DND-41 (cell line): ENCODE measurements at regions not wholly inside any gene's neighbourhood (a gene's known extent, or its start where the extent isn't known, plus 50 kb on each side); places are given as distances from the start of the nearest gene placed in this dataset.

Experiments used
- EZH2 ChIP-seq: IDR thresholded peaks from 3 replicates; pipeline ENCODE4 v1.6.1; 2012; ENCODE audit warnings: borderline replicate concordance, low read depth, mild to moderate bottlenecking, moderate library complexity, low read length, inconsistent platforms; ENCODE audit not compliant: severe bottlenecking
- TF ChIP-seq, protein P1 (sequence below): IDR thresholded peaks from 2 replicates; pipeline ENCODE4 v1.5.1; 2012; ENCODE audit warnings: borderline replicate concordance, low read length, moderate library complexity, mild to moderate bottlenecking; ENCODE audit not compliant: poor library complexity, severe bottlenecking; ENCODE audit errors: extremely low read depth

DNA sequence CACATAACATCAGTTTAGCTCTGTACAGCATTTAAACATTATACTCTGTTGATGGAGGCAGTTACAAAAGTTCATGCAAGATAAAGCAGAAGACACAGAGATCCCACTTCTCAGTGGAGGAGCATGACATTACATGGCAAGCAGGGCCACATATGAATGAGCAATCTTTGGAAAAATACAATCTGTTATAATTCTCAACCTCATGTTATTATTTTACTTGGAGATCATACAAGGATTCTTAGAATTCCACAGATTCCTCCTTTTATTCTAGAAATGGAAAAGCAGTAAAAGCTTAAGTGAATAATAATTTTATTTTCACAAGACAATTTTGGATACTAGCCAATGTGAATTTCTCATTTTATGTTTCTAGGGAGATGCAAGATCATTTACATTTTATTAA is 66.6 kb downstream of the IFI44 start:
- TF ChIP-seq, protein P1, sequence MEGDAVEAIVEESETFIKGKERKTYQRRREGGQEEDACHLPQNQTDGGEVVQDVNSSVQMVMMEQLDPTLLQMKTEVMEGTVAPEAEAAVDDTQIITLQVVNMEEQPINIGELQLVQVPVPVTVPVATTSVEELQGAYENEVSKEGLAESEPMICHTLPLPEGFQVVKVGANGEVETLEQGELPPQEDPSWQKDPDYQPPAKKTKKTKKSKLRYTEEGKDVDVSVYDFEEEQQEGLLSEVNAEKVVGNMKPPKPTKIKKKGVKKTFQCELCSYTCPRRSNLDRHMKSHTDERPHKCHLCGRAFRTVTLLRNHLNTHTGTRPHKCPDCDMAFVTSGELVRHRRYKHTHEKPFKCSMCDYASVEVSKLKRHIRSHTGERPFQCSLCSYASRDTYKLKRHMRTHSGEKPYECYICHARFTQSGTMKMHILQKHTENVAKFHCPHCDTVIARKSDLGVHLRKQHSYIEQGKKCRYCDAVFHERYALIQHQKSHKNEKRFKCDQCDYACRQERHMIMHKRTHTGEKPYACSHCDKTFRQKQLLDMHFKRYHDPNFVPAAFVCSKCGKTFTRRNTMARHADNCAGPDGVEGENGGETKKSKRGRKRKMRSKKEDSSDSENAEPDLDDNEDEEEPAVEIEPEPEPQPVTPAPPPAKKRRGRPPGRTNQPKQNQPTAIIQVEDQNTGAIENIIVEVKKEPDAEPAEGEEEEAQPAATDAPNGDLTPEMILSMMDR, result no peak
- TF ChIP-seq EZH2, result no peak
